ELR (cell line): ENCODE measurements at regions not wholly inside any gene's neighbourhood (a gene's known extent, or its start where the extent isn't known, plus 50 kb on each side); places are given as distances from the start of the nearest gene placed in this dataset.

Experiments
- DNase-seq: peaks from one replicate; pipeline ENCODE4 v3.0.0-alpha.2; 2015; ENCODE audit warnings: low read depth

DNA sequence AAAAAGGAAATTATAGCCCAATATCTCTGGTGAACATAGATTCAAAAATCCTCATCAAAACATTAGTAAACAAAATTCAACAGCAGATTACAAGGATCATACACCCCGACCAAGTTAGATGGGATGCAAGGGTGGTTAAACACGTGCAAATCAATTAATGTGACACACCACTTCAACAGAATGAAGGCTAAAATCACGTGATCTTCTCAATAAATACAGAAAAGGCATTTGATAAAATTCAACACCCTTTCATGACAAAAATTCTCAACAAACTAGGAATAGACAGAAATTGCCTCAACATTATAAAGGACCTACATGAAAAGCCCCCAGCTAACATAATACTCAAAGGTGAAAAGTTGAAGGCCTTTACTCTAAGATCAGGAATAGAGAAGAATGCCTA, 590.8 kb upstream of the FZD8 start:
- DNase-seq: no peak

DNA sequence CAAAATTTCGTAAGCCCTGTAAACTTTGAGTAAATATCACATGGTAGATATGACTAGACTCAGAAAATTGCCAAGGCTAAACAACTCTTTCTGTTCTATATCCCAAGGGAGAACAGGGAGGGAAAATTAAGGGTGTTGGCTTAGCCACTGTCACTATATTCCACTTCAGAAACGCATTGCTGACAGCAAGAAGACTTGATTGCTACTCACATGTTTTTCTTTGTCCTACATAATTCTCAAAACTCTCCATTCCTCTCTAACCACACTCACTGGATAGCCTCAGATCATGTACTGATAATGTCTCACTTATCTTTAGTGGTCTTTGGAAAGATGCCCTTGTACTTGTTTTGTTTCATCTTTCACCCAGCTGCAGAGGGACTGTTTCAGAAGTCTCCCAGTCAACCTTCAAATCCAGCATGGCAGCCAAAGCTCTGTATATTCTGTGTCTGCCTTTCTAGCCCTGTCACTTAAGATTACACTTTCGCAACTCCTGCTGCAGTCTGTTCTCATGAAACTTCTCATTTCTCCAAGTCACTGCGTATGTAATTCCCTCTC, 582.4 kb upstream of the FZD8 start:
- no peak for DNase-seq

DNA sequence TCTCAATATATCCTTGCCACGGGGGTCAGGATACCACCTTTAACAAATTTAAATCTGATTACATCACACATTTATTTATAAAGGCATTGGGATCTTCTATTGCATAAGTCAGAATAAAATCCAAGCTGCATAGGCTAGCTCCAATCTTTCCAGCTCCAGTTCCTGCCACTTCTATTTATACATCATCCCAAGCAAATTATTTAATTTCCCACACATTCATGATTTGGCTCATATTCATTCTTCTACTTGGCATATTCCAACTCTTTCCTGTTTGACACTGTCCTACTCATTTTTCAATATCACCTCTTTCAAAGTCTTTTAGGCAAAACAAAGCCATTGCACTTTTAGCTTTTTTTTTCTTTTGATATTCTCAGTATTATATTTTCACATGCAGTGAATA, 579.0 kb upstream of the FZD8 start:
- no peak for DNase-seq

DNA sequence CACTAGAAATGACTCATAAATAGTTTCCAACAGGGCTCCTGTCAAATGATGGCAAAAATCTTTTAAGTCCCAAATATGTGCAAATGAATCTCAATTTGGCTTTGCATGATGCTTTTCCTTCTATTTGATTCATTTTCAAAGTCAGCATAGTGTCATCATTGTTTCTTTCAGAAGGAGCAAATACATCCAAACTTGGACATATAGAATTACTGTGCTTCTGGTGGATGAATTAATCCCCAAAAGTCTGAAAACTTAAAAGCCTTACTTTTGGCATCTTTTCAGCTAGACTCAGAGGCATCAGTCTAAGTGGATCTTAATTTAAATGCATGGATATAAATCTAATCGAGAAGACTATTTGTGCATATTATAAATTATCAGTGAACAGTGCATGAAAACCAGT, 578.1 kb upstream of the FZD8 start:
- DNase-seq: no peak

DNA sequence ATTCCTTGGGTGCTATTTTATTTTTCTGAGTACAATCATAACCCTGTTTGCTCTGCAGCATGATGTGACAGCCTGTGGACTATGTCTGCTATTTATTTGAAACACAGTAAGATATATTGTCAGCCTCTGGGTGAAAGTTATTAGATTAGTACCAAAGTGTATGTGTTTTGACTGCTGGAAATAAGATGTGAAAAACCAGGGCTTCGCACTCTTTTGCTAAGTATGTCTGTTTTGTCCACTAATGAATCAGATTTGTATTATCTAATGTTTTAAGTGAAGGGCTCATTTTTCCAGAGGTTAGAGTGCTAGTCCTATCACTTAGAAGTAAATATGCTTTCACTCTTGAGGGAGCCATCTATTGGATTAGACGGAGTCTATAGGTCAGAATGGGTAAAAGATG, 569.8 kb upstream of the FZD8 start:
- DNase-seq: no peak

DNA sequence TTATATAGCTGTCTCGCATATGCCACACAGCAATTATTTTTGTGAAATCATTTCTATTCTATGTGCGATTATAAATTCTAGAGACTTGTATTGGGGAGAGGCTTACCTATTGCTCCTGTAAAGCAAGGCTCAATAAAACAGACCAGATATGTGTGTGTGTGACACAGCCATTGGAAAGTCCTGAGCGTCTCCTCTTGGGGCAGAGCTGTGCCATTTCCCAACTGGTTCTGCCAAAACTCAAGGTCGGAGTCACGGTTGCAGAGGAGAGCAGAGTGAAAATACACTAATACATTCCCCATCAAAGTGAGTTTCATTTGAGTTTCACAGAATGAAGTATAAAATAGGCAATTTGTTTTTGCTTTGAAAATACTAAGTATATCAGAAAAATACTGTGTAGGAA, 567.4 kb upstream of the FZD8 start:
- DNase-seq: no peak

DNA sequence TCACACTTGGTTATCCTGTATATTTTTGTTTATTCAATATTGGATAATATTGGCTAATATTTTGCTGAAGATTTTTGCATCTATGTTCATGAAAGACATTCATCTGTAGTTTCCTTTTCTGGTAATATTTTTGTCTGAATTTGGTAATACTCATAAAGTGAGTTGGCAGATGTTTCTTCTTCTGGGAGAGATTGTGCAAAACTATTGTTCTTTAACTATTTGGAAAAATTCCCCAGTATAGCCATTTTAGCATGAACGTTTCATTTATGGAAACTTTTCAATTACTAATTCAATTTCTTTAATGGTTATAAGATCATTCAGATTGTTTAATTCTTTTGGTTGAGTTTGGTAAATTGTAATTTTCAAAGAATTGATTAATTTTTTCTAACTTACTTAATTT, 560.8 kb upstream of the FZD8 start:
- DNase-seq: no peak

DNA sequence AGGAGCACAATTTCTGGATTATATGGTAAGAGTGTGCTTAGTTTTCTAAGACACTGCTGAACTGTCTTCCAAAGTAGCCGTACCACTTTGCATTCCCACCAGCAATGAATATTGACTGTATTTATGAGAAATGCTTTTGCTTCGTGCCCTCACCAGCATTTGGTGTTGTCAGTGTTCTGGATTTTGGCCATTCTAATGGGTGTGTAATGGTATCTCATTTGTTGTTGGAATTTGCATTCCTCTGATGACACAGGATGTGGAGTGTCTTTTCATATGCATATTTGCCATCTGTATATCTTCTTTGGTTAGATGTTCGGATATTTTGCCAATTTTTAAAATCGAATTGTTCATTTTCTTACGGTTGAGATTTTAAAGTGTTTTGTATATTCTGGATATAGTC, 558.5 kb upstream of the FZD8 start:
- no peak for DNase-seq

DNA sequence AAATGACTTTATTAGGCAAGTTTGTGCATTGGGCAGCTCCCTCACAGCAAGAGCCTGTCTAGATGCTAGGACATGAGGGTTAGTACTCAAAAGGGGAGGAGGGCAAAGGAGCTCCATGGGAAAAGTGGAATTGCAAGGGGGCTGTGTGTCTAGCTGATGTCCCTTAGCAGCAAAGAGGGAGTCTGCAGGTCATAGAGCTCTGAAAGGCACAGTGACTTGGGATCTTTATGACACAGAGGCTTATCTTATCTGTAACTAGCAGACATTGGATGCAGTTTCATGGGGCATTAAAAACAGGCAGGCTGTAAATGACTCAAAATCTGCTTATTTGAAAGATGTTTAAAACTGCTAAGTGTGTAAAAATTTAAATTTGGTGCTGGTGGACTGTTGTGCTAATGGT, 556.2 kb upstream of the FZD8 start:
- no peak for DNase-seq

DNA sequence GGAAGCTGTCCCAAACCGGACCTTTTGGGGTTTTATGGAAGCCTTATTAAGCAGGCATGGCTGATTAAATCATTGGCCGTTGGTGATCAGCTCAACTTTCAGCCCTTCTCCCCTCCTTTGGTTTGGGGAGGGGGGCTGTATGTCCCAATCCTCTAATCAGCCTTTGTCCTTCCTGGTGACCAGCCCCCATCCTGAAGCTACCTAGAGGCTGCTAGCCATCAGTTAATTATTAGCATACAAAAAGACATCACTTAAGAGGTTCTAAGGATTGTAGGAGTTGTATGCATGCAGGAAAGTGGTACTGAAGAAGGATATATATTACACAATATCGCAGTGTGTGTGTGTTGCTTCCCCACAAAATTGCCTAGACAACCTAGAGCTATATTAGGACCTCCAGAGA, 553.3 kb upstream of the FZD8 start:
- DNase-seq: no peak

DNA sequence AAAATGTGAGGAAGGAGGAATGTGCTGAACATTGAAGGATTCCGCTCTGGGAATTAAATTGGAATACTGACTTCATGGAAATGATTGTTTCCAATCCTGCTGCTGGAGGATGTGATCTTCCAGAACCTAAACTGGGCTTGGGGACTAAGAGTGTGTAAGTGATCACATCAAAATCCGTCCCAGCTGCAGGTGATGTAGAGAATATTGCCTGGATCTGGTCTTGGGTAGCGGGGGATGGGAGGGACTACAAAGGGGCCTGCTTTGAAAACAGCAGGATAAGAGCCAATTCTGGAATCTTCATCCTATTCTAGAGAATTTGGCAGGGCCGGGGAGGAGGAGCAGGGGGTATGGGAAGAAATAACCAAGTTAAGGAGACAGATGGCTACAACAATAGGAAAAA, 552.2 kb upstream of the FZD8 start:
- DNase-seq: no peak

DNA sequence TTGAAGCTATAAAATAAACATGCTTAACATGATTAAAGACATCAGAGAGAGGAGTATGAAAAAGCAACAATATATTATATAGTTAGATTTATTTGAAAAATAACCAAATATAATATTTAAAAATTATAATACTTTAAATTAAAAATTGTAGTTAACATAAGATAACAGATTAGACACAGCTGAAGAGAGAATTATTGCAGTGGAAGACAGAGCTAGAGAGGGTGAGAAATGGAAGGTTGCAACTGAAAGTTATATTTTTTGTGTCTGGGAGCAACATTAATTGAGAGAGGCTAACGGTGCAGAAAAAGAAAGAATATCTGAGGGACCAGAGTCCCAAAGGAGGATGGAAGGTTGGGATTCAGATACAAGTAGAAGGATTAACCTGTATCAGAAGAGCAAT, 548.9 kb upstream of the FZD8 start:
- no peak for DNase-seq

DNA sequence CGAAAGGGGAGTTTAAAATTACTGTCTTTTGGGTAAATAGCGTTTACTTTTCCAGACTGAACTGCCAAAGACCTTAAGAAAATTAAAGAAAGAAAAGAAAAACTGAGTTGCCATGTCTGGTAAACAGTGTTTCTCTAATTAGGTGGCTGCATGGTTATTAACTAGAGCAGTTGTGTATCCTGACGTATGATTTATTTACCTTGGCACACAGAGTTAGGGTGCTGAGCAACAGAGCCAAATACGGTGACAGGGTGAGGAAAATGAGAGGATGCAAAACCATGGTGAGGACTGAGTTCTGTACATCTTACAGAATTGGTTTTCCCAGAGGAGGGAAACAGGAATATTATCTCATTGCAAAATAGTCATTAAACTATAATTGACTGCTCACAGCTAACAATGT, 546.4 kb upstream of the FZD8 start:
- no peak for DNase-seq

DNA sequence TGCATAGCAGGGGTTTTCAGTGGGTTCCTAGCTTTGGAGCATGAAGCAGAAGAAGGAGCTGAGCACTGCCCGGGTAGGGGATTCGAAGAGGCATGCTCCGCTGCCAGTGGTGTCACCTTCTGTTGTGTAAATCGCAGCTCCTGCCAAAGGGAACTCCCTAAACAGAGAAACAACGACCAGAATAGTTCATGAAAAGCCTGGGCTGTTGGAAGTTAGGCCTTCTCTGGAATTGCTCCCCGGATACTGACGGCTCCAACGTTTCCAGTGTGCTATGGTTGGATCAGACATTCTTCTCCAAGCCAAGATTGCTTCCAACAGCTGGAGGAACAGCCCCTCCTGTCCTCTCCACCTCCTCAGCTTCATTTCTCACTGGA, 546.0 kb upstream of the FZD8 start:
- DNase-seq: no peak

DNA sequence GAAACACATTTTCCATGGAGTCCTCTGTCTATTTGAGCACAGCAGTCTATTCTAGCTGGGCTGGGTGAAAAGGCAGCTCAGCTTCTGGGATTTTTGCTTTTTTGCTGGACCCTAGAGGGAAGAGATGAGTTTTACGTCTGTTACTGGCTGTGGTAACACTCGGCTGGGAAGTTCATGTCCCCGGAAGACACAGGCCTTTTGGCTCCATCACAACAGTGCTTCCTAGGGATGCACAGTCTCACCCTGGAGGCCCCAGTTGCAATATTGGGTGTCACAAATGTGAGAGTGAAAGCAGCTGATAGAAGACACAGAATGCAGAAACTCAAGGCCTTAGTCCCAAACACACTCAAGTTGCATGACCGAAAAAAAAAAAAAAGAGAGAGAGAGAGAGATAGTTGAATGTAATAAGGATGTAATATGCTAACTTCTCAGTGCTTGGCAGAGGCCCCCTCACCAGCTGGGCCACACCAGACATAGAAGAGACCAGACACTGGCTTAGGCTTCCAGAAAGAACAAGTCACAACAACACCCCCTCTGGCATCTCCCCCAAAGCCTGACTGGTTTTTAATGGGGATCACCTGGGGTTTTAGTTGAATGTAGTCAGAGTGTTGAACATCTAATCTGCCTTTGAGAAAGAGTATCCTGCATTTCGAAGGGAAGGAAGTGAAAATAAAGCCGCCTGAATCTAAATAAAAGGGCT, 545.4 kb upstream of the FZD8 start:
- DNase-seq: no peak

DNA sequence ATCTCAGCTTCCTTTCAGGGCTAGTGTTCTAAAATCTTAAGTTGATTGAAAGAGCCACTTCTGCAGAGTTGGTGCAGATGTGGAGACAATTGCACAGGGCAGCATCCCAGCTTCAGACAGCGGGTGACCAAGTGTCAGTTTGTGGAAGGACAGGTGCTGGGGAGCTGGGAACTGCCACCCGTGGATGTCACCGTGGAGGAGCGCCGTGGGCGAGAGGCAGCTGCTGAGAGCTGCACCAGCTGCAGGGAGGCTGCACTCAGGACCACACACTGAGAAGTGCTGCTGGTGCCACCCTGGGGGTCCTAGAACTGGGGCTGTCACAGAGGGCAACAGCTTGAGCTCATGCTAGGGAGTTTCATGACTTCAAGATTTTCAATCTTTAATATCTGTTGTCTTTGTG, 543.0 kb upstream of the FZD8 start:
- no peak for DNase-seq

DNA sequence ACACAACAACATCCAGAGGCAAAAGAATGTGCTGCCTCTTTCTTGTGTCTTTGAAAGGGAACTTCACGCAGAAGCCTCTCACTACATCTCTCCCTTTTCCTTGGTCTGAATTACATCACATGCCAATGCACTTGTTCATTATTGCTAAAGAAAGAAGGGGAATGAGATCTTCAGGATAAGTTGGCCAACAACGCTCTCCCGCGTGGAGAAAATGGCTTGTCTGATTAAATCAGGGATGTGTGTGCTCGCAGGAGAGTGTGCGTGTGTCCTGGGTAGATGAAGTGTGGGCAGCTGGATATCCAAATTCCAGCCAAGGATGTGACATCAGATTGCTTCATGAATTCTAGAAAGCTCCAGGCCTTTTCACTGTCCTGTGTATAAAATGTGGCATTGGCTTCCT, 541.6 kb upstream of the FZD8 start:
- DNase-seq: no peak

DNA sequence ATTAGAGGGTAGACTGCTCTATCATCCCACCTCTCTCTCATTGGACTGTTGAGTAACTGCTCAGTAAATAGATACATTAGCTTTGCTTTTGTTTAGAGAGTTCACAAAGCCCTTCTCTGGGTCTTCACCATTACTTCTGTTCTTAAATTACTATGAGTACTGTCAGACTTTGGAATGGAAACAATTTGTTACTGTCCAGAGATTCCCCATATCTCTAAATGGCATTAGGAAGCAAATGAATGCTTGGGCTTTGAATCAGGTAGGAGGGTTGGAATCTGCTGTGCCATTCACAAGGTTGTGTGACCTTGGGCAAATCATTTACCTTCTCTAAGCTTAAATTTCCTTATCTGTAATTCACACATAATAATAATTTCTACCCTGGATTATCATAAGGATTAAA, 541.0 kb upstream of the FZD8 start:
- DNase-seq: no peak

DNA sequence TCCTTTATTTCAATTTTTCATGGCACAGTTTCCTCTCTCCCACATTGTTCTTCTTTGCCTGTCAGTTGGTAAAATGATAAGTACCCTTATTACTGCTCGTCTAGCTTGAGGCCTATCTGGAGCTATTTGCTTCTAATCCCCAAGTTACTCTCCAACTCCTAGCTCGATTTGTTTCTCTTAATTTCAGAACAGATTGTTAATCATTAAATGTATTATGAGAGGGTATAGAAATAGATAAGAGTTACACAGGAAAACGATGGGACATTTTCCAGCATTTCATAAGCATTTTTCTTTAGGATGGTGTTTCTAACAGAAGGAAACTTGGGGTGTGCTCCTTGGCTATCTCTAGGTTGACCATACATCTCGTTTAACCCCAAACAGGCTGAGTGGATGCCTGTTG, 540.5 kb upstream of the FZD8 start:
- no peak for DNase-seq

DNA sequence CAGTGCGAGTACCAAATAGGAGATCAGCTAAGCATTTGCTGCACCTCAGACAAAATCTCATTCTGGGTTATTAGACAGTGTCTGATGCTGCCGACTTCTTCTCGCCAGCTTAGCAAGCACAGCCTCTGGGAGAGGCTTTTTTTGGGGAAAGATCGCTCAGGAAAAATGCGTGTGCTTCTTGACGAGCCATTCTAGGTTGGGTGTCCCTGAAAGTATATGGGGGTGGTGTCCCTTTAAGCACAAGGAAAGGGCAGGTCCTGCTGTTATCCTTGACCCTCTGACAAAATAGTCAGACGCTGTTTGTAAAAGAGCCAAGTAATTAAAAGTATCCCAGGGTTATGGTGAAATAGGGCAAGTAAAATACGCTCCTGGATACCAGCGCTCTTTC, 540.1 kb upstream of the FZD8 start:
- no peak for DNase-seq

DNA sequence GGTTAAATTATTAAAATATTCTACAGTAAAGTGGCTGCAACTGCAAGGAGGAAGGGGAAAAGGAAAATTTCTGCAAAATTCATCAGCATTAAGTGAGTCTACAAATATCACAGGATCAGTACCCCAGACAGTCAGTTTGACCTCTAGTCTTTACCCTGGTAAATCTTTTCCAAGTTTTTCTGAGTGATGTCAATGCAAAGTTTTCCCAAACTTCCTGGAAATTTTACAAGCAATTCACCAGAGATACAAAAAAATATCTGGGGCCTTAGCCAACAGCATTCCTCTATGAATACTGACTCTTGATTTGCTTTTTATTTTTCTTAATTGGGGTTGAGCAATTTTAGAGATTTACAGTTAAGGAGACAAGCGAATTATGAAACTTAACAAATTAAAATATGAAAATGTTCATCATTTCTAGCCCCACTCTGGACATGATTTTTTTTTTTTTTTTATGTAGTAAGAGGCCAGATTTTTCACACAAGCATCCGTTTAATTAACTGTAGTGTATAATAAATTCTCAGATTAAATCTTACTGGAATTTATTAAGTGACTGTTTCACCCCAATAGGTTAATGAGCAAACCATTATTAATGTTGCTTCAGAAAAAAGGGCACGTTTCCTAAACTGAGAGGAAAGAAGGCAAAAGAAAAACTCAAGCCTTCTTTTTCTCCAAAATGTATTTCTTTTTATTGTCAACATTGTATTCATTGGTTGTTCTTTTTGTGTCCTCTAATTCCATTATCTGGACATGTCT, 539.5 kb upstream of the FZD8 start:
- DNase-seq: no peak

DNA sequence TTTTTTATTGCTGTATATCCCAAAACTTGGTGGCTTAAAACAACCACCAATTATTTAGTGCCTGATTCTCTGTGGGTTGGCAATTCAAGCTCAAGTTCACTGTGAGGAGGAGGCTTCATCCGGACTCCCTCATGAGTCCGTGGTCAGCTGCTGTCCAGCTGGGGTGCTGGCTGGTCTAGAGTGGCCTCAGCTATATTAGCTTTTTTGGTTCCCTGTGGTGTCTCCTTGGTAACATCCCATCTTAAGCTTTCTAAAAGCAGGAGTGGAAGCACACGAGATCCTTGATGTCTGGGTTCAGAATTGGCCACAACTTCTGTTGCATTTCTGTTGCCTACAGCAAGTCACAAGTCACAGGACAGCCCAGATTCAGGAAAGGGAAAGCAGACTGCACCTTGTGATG, 536.5 kb upstream of the FZD8 start:
- DNase-seq: no peak

DNA sequence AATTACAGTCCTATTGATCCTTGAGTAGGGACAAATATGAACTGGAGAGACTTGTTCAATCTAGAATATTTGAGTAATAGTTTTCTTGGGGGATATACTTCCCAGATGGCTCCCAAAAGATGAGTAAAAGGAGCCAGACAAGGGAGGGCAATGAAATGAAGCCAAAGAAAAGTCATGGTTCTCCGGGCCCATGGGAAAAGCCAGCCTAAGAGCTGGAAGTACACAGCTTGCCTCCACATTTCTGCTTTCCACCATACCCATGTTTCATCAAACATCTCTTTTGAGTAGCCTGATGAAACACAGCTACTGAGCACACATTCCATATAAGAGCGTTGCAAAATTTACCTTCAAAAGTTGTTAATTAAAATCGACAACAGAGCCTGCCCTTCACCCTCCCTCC, 535.0 kb upstream of the FZD8 start:
- DNase-seq: no peak

DNA sequence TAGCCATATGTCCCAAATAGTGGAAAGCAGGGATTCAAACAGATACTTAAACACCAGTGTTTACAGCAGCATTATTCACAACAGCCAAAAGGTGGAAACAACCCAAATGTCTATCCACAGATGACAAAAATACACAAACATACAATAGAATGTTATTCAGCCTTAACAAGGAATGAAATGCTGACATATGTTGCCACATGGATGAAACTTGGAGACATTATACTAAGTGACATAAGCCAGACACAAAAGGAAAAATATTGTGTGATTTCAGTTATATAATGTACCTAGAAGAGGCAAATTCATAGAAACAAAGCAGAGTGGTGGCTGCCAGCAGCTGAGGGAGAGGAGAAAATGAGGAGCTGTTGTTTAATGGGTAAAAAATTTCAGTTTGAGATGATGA, 533.9 kb upstream of the FZD8 start:
- DNase-seq: no peak
